ENCODE measurements at regions not wholly inside any gene's neighbourhood (a gene's known extent, or its start where the extent isn't known, plus 50 kb on each side); places are given as distances from the start of the nearest gene placed in this dataset.

DNA sequence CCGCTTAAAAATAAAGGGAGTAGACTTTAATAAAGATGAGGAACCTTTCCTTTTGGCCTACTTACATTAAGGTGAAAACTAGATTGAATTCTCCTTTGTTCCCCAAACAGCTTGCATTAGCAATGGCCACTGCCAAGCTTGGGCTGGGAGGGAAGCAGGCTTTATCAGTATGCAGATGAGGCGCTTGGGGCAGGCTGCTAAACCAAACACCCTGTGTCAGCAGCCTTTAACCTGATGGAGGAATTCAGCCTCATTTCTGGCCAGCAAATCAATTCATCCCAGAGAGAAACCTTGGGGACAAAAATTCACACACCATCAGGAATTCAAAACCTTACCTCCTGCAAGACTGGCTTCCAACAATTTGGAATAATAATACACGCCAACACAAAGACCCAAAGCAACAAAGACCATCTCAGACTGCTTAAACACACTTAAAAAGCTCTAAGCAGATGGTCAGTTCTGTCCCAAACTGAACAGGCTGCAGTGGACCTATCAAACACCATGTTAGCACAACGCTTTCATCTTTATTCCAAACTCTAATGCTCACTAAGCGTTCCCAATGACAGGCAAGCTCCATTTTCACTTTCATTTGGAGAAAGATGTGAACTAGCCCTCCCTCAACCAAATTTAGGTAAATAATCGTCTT, 255.1 kb upstream of the CMC1 start:
- no peak for DNase-seq (ENCODE audit: extremely low read depth in 1 of 4, low spot score in 3 of 4)
- no peak for ATAC-seq
- H4K20me1 ChIP-seq (replicated peaks; ENCODE audit: control insufficient read depth, insufficient read depth, low read length), result no peaks in the 10 kb centered on the region
- ChIA-PET CTCF (ENCODE audit: low intra/inter-chr PET ratio) (no interaction called here), POLR2A (no interaction called here)
- in situ Hi-C loops (cut with MboI) (no loop called here), intact Hi-C loops (cut with micrococcal nuclease) (no loop called here)
- no peaks in the 10 kb centered on the region for H3K36me3 ChIP-seq (ENCODE audit: control insufficient read depth, insufficient read depth, low read length)
- H3K4me2 ChIP-seq (ENCODE audit: insufficient read depth, low read length), result no peak overlapping the region
- no peaks in the 10 kb centered on the region for H3K27me3 ChIP-seq (ENCODE audit: control insufficient read depth in 2 of 2, insufficient read depth in 2 of 2, low read length in 2 of 2)
- H3K27ac ChIP-seq (ENCODE audit: extremely low read depth, low read depth, low read length), result no peak overlapping the region
- WGBS (ENCODE audit: insufficient coverage, low coverage, missing lambda C conversion rate), result 1% methylated on average over 6 of the region's 6 CpGs
- FAIRE-seq, result no peak
- no peaks in the 10 kb centered on the region for H3K79me2 ChIP-seq (ENCODE audit: control insufficient read depth, insufficient read depth, low read length)
- H3K9me3 ChIP-seq (replicated peaks; ENCODE audit: control insufficient read depth, insufficient read depth, low read depth, low read length), result no peaks in the 10 kb centered on the region
- H2AFZ ChIP-seq (ENCODE audit: low read depth, low read length), result no peak overlapping the region
- no peaks in the 10 kb centered on the region for H3K4me1 ChIP-seq (replicated peaks in 1 of 2; ENCODE audit: control insufficient read depth in 2 of 2, insufficient read depth in 2 of 2, low read length in 2 of 2)
- no peaks in the 10 kb centered on the region for H3K9me1 ChIP-seq (ENCODE audit: control insufficient read depth, insufficient read depth, low read length)
- no peak overlapping the region for H3K4me3 ChIP-seq
- H3K9ac ChIP-seq (ENCODE audit: insufficient read depth in 1 of 2, low read depth in 2 of 2, low read length in 2 of 2), result no peak overlapping the region
- no TSS peak for BruUV-seq (replicated peaks)
- TF ChIP-seq NCOA1 (IDR thresholded peaks at IDR 0.05; ENCODE audit: low read depth) (no peak), SMARCC2 (IDR thresholded peaks at IDR 0.05; ENCODE audit: low read depth) (no peak), MCM2 (IDR thresholded peaks at IDR 0.05; ENCODE audit: low read depth) (no peak), TCFL5 (CRISPR knock-in tag; conservative IDR thresholded peaks at IDR 0.05) (no peak), FOS (IDR thresholded peaks at IDR 0.05; ENCODE audit: extremely low read depth, insufficient read length) (no peak), HEY1 (CRISPR knock-in tag; IDR thresholded peaks at IDR 0.05; ENCODE audit: borderline replicate concordance) (no peak), MEIS2 (IDR thresholded peaks at IDR 0.05; ENCODE audit: partially characterized antibody) (no peak), POLR2A (conservative IDR thresholded peaks at IDR 0.05) (no peak), MAFG (tag; conservative IDR thresholded peaks at IDR 0.05) (no peak), RAD21 (CRISPR knock-in tag; conservative IDR thresholded peaks at IDR 0.05 in 1 of 2, IDR thresholded peaks at IDR 0.05 in 1 of 2) (no peak)
- TF ChIP-seq, protein P1, sequence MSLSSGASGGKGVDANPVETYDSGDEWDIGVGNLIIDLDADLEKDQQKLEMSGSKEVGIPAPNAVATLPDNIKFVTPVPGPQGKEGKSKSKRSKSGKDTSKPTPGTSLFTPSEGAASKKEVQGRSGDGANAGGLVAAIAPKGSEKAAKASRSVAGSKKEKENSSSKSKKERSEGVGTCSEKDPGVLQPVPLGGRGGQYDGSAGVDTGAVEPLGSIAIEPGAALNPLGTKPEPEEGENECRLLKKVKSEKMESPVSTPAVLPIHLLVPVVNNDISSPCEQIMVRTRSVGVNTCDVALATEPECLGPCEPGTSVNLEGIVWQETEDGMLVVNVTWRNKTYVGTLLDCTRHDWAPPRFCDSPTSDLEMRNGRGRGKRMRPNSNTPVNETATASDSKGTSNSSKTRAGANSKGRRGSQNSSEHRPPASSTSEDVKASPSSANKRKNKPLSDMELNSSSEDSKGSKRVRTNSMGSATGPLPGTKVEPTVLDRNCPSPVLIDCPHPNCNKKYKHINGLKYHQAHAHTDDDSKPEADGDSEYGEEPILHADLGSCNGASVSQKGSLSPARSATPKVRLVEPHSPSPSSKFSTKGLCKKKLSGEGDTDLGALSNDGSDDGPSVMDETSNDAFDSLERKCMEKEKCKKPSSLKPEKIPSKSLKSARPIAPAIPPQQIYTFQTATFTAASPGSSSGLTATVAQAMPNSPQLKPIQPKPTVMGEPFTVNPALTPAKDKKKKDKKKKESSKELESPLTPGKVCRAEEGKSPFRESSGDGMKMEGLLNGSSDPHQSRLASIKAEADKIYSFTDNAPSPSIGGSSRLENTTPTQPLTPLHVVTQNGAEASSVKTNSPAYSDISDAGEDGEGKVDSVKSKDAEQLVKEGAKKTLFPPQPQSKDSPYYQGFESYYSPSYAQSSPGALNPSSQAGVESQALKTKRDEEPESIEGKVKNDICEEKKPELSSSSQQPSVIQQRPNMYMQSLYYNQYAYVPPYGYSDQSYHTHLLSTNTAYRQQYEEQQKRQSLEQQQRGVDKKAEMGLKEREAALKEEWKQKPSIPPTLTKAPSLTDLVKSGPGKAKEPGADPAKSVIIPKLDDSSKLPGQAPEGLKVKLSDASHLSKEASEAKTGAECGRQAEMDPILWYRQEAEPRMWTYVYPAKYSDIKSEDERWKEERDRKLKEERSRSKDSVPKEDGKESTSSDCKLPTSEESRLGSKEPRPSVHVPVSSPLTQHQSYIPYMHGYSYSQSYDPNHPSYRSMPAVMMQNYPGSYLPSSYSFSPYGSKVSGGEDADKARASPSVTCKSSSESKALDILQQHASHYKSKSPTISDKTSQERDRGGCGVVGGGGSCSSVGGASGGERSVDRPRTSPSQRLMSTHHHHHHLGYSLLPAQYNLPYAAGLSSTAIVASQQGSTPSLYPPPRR (CRISPR knock-in tag; IDR thresholded peaks at IDR 0.05; ENCODE audit: borderline replicate concordance), result no peak
- TF ChIP-seq, protein P2, sequence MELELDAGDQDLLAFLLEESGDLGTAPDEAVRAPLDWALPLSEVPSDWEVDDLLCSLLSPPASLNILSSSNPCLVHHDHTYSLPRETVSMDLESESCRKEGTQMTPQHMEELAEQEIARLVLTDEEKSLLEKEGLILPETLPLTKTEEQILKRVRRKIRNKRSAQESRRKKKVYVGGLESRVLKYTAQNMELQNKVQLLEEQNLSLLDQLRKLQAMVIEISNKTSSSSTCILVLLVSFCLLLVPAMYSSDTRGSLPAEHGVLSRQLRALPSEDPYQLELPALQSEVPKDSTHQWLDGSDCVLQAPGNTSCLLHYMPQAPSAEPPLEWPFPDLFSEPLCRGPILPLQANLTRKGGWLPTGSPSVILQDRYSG (tag; conservative IDR thresholded peaks at IDR 0.05; ENCODE audit: low read depth), result no peak
- TF ChIP-seq, protein P3, sequence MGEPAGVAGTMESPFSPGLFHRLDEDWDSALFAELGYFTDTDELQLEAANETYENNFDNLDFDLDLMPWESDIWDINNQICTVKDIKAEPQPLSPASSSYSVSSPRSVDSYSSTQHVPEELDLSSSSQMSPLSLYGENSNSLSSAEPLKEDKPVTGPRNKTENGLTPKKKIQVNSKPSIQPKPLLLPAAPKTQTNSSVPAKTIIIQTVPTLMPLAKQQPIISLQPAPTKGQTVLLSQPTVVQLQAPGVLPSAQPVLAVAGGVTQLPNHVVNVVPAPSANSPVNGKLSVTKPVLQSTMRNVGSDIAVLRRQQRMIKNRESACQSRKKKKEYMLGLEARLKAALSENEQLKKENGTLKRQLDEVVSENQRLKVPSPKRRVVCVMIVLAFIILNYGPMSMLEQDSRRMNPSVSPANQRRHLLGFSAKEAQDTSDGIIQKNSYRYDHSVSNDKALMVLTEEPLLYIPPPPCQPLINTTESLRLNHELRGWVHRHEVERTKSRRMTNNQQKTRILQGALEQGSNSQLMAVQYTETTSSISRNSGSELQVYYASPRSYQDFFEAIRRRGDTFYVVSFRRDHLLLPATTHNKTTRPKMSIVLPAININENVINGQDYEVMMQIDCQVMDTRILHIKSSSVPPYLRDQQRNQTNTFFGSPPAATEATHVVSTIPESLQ (CRISPR knock-in tag; IDR thresholded peaks at IDR 0.05), result no peak

Data from K562 (cell line).